Endothelial cell (in vitro differentiated cells): ENCODE measurements at regions not wholly inside any gene's neighbourhood (a gene's known extent, or its start where the extent isn't known, plus 50 kb on each side); places are given as distances from the start of the nearest gene placed in this dataset.
"Not testable (repeated sequence)": the region's sequence is repeated elsewhere in the genome, so short reads cannot be mapped to it uniquely, and the experiment has no call there.

Source experiments
- DNase-seq: peaks from one replicate; pipeline ENCODE4 v3.0.0; 2021; ENCODE audit warnings: low spot score
- H3K27ac Mint-ChIP-seq: one replicate; pipeline ENCODE4 v1.8.0; 2021; ENCODE audit warnings: mixed read lengths, inconsistent platforms; ENCODE audit not compliant: unreplicated experiment
- H3K27me3 Mint-ChIP-seq: one replicate; pipeline ENCODE4 v1.8.0; 2021; ENCODE audit warnings: mild to moderate bottlenecking, moderate library complexity, mixed read lengths, inconsistent platforms; ENCODE audit not compliant: unreplicated experiment
- H3K36me3 Mint-ChIP-seq: one replicate; pipeline ENCODE4 v1.8.0; 2021; ENCODE audit warnings: mild to moderate bottlenecking, low read depth, mixed read lengths, inconsistent platforms; ENCODE audit not compliant: unreplicated experiment
- H3K4me1 Mint-ChIP-seq: one replicate; pipeline ENCODE4 v1.8.0; 2021; ENCODE audit warnings: mild to moderate bottlenecking, mixed read lengths, inconsistent platforms; ENCODE audit not compliant: unreplicated experiment
- H3K4me3 Mint-ChIP-seq: one replicate; pipeline ENCODE4 v1.8.0; 2021; ENCODE audit warnings: mild to moderate bottlenecking, mixed read lengths, inconsistent platforms; ENCODE audit not compliant: unreplicated experiment
- H3K9me3 Mint-ChIP-seq: one replicate; pipeline ENCODE4 v1.8.0; 2021; ENCODE audit warnings: mixed read lengths, inconsistent platforms; ENCODE audit not compliant: unreplicated experiment
- CTCF ChIP-seq: fragments of 200-600 bp; sonication (generic); IDR thresholded peaks from one replicate; pipeline ENCODE4 v1.5.0; 2021; ENCODE audit warnings: antibody characterized with exemption; ENCODE audit not compliant: unreplicated experiment

DNA sequence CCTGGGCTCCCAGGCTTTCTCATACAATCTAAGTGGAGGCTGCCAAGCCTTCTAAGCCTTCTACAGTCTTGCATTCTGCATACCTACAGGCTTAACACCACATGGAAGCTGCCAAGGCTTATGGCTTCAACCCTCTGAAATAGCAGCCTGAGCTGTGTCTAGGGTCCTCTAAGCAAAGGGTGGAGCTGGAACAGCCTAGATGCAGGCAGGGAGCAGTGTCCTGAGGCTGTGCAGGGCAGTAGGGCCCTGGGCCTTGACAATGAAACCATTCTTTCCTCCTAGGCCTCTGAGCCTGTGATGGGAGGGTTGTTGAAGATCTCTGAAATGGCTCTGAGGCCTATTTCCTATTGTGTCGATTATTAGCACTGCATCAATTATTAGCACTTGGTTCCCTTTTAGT is 150.9 kb upstream of the GRK3 start:
- Mint-ChIP-seq H3K4me3 (no peak overlapping the region), H3K27ac (no peak overlapping the region), H3K27me3 (no peaks in the 10 kb centered on the region), H3K36me3 (peaks cover 10% of the 10 kb centered on the region), H3K4me1 (peaks cover 7% of the 10 kb centered on the region), H3K9me3 (no peaks in the 10 kb centered on the region)
- TF ChIP-seq CTCF, result no peak
- DNase-seq, result no peak

- not testable (repeated sequence) for H3K27me3 Mint-ChIP-seq, DNase-seq, H3K36me3 Mint-ChIP-seq, H3K9me3 Mint-ChIP-seq, H3K27ac Mint-ChIP-seq, H3K4me3 Mint-ChIP-seq
- H3K4me1 Mint-ChIP-seq, result peaks cover 22% of the 10 kb centered on the region
Observed at GRCh38 chr22:25415731-25416130, 148.7 kb upstream of the GRK3 start.

- H3K36me3 Mint-ChIP-seq, result peaks cover 14% of the 10 kb centered on the region
- H3K9me3 Mint-ChIP-seq, H3K4me3 Mint-ChIP-seq, H3K27ac Mint-ChIP-seq, DNase-seq: not testable (repeated sequence)
- H3K27me3 Mint-ChIP-seq, result peaks cover 12% of the 10 kb centered on the region
- peaks cover 29% of the 10 kb centered on the region for H3K4me1 Mint-ChIP-seq
Observed at GRCh38 chr22:25417826-25418225, 146.6 kb upstream of the GRK3 start.

DNA sequence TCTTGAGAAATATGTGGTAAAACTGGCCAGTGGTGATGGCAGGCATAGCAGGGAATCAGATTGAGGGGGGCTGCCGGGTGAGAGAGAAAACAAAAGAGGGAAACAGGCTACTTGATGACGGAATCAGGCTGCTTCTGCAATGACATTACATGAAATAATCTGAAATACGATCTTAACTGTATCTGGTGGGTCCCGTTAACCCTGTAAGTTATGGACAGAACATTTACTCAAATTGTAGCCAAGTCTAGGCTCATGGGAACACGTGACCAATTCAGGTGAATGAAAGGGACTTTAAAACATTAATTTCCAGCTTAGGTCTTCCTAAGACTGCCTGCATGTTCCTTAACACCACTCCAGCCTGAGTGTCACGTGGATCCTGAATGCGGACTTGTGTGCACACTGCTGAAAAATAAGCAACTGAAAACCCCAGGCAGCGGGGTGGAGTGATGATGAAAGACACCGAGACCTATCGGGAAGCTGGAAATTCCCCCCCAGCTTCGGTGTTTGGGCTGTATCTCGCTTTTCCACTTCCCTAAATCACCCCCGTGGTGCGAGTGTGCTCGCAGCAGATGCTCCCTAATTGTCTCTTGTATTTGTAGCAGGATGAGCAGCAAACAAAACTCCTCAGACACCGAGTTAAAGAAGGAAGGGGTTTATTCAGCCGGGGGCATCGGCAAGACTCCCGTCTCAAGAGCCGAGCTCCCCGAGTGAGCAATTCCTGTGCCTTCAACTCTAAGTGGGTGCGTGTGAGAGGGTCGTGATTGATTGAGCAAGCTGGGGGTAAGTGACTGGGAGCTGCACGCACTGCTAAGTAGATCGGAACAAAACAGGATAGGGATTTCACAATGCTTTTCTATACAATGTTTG is 145.0 kb upstream of the GRK3 start:
- peaks cover 12% of the 10 kb centered on the region for H3K27me3 Mint-ChIP-seq
- DNase-seq, result peak; percentile 44
- peaks cover 10% of the 10 kb centered on the region for H3K36me3 Mint-ChIP-seq
- peaks cover 29% of the 10 kb centered on the region for H3K4me1 Mint-ChIP-seq
- peak overlapping the region; percentile 74 for H3K27ac Mint-ChIP-seq
- peak overlapping the region; percentile 45 for H3K4me3 Mint-ChIP-seq
- H3K9me3 Mint-ChIP-seq, result no peaks in the 10 kb centered on the region
- no peak for TF ChIP-seq CTCF

DNA sequence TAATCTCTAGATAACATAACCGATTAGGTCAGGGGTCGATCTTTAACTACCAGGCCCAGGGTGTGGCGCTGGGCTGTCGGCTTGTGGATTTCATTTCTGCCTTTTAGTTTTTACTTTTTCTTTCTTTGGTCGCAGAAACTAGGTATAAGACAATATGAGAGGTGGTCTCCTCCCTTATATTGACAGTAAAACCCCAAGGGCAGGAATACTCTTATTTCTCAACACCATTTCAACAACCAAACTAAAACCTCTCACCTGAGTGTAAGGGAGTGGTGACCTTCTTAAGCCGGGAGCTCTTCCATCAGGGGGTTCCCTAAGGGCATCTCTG is 144.4 kb upstream of the GRK3 start:
- H3K4me3 Mint-ChIP-seq, result peak overlapping the region; percentile 45
- not testable (repeated sequence) for H3K27ac Mint-ChIP-seq, H3K9me3 Mint-ChIP-seq, DNase-seq, H3K36me3 Mint-ChIP-seq
- peaks cover 28% of the 10 kb centered on the region for H3K4me1 Mint-ChIP-seq
- peaks cover 12% of the 10 kb centered on the region for H3K27me3 Mint-ChIP-seq

DNA sequence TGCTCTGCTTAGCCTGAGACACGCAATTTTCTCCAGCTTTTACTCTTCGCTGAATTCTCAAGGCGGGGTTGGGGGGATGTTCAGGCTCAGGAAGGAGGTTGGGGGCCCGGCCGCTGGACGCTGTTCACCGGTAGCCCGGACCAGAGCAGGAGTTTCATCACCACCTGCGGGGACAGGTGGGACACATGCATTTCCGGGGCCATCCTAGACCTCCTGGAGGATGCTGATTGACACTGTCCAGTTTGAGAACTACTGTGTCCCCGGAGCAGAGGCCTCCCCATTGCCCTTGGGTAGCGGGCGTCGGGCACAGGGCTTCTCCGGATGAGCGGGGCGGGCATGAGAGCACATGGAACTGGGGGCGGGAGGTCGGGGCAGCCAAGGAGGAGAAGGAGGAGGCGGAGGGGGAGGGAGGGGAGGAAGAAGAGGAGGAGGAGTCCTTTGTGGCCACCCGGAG is 144.0 kb upstream of the GRK3 start:
- peaks cover 24% of the 10 kb centered on the region for H3K4me1 Mint-ChIP-seq
- DNase-seq, result no peak
- peak overlapping the region; percentile 17 for H3K4me3 Mint-ChIP-seq
- H3K27me3 Mint-ChIP-seq, result peaks cover 12% of the 10 kb centered on the region
- no peaks in the 10 kb centered on the region for H3K9me3 Mint-ChIP-seq
- peaks cover 4% of the 10 kb centered on the region for H3K36me3 Mint-ChIP-seq
- H3K27ac Mint-ChIP-seq, result no peak overlapping the region
- no peak for TF ChIP-seq CTCF
